Breast epithelium (tissue), 3 donors: ENCODE measurements at regions not wholly inside any gene's neighbourhood (a gene's known extent, or its start where the extent isn't known, plus 50 kb on each side); places are given as distances from the start of the nearest gene placed in this dataset.

ENCODE experiments used
- CTCF ChIP-seq, 3 donors: fragments of 450-650 bp; IDR thresholded peaks; one replicate each; pipeline ENCODE4 v1.5.1; 2016 to 2017; ENCODE audit warnings: antibody characterized with exemption in 3 of 3, mild to moderate bottlenecking in 3 of 3, moderate library complexity in 3 of 3
- POLR2A ChIP-seq: fragments of 450-650 bp; IDR thresholded peaks from one replicate; pipeline ENCODE4 v1.6.1; 2016; ENCODE audit warnings: antibody characterized with exemption, mild to moderate bottlenecking, moderate library complexity

DNA sequence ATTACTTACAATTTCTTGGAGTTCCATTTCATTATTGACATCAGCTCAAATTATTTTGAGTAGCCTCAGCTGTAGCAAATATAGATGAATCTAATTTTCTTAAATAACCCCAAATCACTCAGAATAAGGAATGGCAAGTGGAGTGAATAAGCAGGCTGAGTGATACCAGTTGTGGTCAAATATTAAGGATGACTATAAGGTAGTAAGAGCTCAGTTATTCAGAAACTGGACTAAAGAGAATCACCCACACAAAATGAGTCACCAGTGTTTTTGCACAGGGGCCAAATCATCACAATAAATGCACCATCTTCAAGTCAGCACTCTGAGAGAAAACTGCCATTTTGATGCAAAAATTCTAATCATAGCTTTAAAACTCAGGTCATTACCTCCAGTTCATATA is 128.9 kb upstream of the TARS1 start:
- no peak for TF ChIP-seq POLR2A
- no peak for TF ChIP-seq CTCF (IDR thresholded peaks at IDR 0.05)
